ENCODE measurements at regions not wholly inside any gene's neighbourhood (a gene's known extent, or its start where the extent isn't known, plus 50 kb on each side); places are given as distances from the start of the nearest gene placed in this dataset.

DNA sequence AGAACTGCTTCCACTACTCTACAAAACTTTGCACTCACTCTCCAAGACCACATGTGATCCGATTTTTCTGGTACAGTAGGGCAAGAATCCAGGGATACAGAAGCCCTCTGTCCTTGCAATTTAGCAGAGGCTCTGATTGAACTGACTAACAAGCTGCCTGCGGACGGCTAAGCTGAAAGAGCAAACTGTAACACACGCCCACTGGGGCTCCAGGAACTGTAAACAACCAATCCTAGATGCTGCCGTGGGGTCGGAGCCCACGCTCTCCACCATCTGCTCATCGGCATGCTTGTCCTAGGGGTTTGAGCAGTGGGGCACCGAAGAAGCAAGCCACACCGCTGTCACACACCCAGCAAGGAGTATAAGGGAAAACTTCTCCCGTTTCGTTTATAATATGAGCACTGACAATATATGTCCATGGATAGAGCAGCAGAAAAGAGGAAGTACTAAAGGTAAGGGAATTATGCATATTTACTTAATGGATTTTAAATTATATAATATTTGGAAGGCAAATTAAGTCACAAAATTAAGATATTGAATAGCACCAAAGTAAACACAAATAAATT lies 634.4 kb upstream of the POT1 start:
- no peaks in the 10 kb centered on the region for H3K27me3 ChIP-seq
- H3K27ac ChIP-seq: no peak overlapping the region
- H3K4me1 ChIP-seq: no peaks in the 10 kb centered on the region
- no peaks in the 10 kb centered on the region for H3K36me3 ChIP-seq
- intact Hi-C loops (cut with DNase I): no loop called here
- TF ChIP-seq, protein P1, sequence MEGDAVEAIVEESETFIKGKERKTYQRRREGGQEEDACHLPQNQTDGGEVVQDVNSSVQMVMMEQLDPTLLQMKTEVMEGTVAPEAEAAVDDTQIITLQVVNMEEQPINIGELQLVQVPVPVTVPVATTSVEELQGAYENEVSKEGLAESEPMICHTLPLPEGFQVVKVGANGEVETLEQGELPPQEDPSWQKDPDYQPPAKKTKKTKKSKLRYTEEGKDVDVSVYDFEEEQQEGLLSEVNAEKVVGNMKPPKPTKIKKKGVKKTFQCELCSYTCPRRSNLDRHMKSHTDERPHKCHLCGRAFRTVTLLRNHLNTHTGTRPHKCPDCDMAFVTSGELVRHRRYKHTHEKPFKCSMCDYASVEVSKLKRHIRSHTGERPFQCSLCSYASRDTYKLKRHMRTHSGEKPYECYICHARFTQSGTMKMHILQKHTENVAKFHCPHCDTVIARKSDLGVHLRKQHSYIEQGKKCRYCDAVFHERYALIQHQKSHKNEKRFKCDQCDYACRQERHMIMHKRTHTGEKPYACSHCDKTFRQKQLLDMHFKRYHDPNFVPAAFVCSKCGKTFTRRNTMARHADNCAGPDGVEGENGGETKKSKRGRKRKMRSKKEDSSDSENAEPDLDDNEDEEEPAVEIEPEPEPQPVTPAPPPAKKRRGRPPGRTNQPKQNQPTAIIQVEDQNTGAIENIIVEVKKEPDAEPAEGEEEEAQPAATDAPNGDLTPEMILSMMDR (IDR thresholded peaks at IDR 0.05): no peak
- H3K9me3 ChIP-seq: no peaks in the 10 kb centered on the region
- no peak overlapping the region for H3K4me3 ChIP-seq
- no peak for DNase-seq (ENCODE audit: low spot score in 2 of 2)

DNA sequence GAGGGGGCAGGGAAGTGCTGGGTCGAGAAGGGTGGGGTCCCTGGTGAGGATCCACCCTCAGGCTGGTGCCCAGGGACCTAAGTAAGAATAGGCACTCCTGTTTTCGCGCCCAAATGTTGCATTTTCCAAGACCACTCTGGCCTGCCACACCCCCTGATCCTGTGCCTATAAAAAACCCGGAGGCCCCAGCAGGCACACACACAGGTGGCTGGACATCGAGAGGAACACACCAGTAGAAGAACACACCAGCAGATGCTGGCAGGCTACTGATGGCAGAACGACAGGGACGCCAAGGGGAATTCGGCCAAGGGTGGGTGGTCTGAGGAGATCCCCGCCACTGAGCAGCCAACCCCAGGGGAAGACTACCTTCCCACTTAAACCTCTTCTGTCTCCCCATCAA lies 633.9 kb upstream of the POT1 start:
- Histone ChIP-seq H3K4me1 (no peaks in the 10 kb centered on the region), H3K36me3 (no peaks in the 10 kb centered on the region), H3K4me3 (no peak overlapping the region), H3K27ac (no peak overlapping the region), H3K27me3 (no peaks in the 10 kb centered on the region), H3K9me3 (no peaks in the 10 kb centered on the region)
- no peak for DNase-seq (ENCODE audit: low spot score in 2 of 2)
- intact Hi-C loops (cut with DNase I): no loop called here
- TF ChIP-seq, protein P1 (IDR thresholded peaks at IDR 0.05): no peak

DNA sequence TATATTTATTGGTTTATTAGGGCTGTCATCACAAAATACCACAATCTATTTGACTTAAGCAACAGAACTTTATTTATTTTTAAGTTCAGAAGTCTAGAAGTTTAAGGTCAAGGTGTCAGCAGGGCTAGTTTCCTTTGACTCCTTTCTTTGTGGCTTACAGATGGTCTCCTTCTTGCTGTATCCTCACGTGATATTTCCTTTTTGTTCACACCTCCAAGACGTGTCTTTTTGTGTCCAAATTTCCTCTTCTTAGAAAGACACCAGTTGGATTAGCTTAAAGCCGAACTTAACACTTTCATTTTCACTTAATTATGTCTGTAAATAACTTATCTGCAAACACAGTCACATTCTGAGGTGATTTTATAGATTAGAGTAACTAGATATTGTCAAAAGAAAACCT lies 631.4 kb upstream of the POT1 start:
- no peaks in the 10 kb centered on the region for H3K36me3 ChIP-seq
- H3K4me1 ChIP-seq: no peaks in the 10 kb centered on the region
- TF ChIP-seq, protein P1 (IDR thresholded peaks at IDR 0.05): no peak
- H3K27ac ChIP-seq: no peak overlapping the region
- H3K27me3 ChIP-seq: no peaks in the 10 kb centered on the region
- H3K9me3 ChIP-seq: no peaks in the 10 kb centered on the region
- H3K4me3 ChIP-seq: no peak overlapping the region
- intact Hi-C loops (cut with DNase I): no loop called here
- no peak for DNase-seq (ENCODE audit: low spot score in 2 of 2)

DNA sequence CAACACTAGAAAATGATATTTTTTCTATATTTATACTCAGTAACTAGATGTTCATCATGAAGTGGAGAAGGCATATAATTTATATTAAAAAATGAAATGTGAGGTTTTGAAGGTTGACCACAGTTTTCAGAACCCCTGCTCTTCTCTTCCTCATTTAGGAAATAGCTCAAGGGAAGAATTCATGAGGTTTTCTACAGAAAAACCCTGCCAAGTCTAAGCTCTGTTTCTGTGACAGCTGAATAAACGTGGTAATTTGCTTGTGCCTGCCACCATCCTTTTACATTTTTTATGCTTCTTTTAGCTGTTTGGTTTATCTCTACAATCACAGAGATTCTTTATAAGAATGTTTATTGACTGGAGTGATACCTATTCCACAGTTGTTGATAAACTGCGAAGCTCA lies 630.3 kb upstream of the POT1 start:
- H3K9me3 ChIP-seq: no peaks in the 10 kb centered on the region
- intact Hi-C loops (cut with DNase I): no loop called here
- no peaks in the 10 kb centered on the region for H3K27me3 ChIP-seq
- no peak overlapping the region for H3K27ac ChIP-seq
- DNase-seq (ENCODE audit: low spot score in 2 of 2): no peak
- TF ChIP-seq, protein P1 (IDR thresholded peaks at IDR 0.05): no peak
- H3K4me3 ChIP-seq: no peak overlapping the region
- H3K4me1 ChIP-seq: no peaks in the 10 kb centered on the region
- H3K36me3 ChIP-seq: no peaks in the 10 kb centered on the region

DNA sequence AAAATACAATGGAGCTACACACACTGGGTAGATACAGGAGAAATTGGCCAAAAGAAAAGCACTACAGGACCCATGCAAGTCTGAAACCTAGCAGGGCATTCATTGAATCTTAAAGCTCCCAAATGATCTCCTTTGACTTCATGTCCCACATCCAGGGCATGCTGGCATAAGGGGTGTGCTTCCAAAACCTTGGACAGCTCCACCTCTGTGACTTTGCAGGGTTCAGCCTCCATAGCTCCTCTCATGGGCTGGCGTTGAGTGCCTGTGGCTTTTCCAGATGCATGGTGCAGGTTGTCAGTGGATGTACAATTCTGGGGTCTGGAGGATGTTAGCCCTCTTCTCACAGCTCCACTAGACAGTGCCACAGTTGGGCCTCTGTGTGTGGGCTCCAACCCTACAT lies 626.3 kb upstream of the POT1 start:
- no peaks in the 10 kb centered on the region for H3K4me1 ChIP-seq
- no peaks in the 10 kb centered on the region for H3K27me3 ChIP-seq
- no peak overlapping the region for H3K4me3 ChIP-seq
- DNase-seq (ENCODE audit: low spot score in 2 of 2): no peak
- intact Hi-C loops (cut with DNase I): no loop called here
- H3K36me3 ChIP-seq: no peaks in the 10 kb centered on the region
- no peaks in the 10 kb centered on the region for H3K9me3 ChIP-seq
- TF ChIP-seq, protein P1 (IDR thresholded peaks at IDR 0.05): no peak
- no peak overlapping the region for H3K27ac ChIP-seq

DNA sequence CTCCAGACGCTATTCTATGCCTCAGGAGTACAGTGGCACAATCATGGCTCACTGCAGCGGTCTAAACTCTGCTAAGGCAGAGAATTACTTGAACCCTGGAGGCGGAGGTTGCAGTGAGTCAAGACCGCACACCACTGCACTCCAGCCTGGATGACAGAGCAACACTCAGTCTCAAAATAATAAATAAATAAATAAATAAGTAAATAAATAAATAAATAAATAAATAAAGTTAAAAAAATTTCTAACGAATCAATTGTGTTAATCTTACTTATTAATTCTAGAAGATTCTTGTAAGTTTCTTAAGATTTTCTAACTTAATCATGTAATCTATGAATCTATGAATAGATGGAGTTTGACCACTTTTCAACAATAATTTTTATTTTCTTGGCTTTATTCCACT lies 621.4 kb upstream of the POT1 start:
- TF ChIP-seq, protein P1 (IDR thresholded peaks at IDR 0.05): no peak
- no peaks in the 10 kb centered on the region for H3K9me3 ChIP-seq
- H3K4me1 ChIP-seq: no peaks in the 10 kb centered on the region
- no peaks in the 10 kb centered on the region for H3K27me3 ChIP-seq
- H3K27ac ChIP-seq: no peak overlapping the region
- intact Hi-C loops (cut with DNase I): no loop called here
- DNase-seq (ENCODE audit: low spot score in 2 of 2): no peak
- H3K36me3 ChIP-seq: no peaks in the 10 kb centered on the region
- H3K4me3 ChIP-seq: no peak overlapping the region
